ENCODE measurements at regions not wholly inside any gene's neighbourhood (a gene's known extent, or its start where the extent isn't known, plus 50 kb on each side); places are given as distances from the start of the nearest gene placed in this dataset.
"Not testable (repeated sequence)": the region's sequence is repeated elsewhere in the genome, so short reads cannot be mapped to it uniquely, and the experiment has no call there.

GRCh38 chr5:162916368-162916767 is 521.0 kb upstream of the CCNG1 start:
- peaks cover 0 to 2% (median 0%) of the 10 kb centered on the region in 3 donors for H3K4me1 Mint-ChIP-seq
- no peaks in the 10 kb centered on the region for H3K27me3 Mint-ChIP-seq
- no peaks in the 10 kb centered on the region for H3K36me3 Mint-ChIP-seq
- H3K27ac Mint-ChIP-seq: no peak overlapping the region
- no peak overlapping the region for H3K4me3 Mint-ChIP-seq
- peaks cover 0 to 12% (median 5%) of the 10 kb centered on the region in 3 donors for H3K9me3 Mint-ChIP-seq

GRCh38 chr5:162929104-162929503 is 508.3 kb upstream of the CCNG1 start:
- H3K27me3 Mint-ChIP-seq: no peaks in the 10 kb centered on the region
- peaks cover 4 to 28% (median 9%) of the 10 kb centered on the region in 3 donors for H3K9me3 Mint-ChIP-seq
- no peaks in the 10 kb centered on the region for H3K36me3 Mint-ChIP-seq
- no peaks in the 10 kb centered on the region for H3K4me1 Mint-ChIP-seq
- no peak overlapping the region for H3K4me3 Mint-ChIP-seq
- no peak overlapping the region for H3K27ac Mint-ChIP-seq

DNA sequence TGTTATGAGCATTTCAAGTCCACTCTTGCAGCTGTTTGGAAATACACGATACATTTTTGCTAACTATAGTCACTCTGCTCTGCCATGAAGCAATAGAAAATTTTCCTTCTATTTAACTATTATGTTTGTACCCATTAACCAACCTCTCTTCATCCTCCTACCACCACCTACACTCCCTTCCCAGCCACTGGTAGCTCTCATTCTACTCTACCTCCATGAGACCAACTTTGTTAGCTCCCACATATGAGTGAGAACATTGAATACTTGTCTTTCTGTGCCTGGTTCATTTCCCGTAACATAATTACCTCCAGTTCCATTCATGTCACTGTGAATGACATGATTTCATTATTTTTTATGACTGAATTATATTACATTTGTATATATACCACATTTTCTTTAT is 505.9 kb upstream of the CCNG1 start:
- Mint-ChIP-seq H3K27ac (no peak overlapping the region), H3K36me3 (no peaks in the 10 kb centered on the region), H3K4me1 (no peaks in the 10 kb centered on the region), H3K27me3 (no peaks in the 10 kb centered on the region), H3K9me3 (peaks cover 4 to 41% (median 11%) of the 10 kb centered on the region in 3 donors), H3K4me3 (no peak overlapping the region)

DNA sequence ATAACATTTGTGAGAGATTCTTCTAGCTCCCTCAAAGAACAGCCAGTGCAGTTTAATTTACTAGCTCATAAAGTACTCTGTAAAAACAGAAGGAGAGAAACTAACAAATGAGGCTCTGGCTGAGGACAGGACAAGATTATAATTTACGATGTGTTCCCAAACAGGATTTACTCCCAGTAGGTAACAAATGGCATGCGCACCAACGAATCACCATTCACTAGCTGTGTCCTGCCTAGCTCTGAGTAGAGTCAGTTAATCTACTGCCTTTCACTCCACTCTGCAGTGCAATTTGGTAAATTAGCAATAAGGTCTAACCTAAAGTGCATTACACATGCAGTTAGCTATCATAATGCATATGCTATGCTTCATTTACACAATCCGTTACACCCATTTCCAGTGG is 497.4 kb upstream of the CCNG1 start:
- Mint-ChIP-seq H3K27me3 (no peaks in the 10 kb centered on the region), H3K9me3 (peaks cover 0 to 10% (median 5%) of the 10 kb centered on the region in 3 donors), H3K4me1 (no peaks in the 10 kb centered on the region), H3K36me3 (no peaks in the 10 kb centered on the region), H3K27ac (no peak overlapping the region), H3K4me3 (no peak overlapping the region)

DNA sequence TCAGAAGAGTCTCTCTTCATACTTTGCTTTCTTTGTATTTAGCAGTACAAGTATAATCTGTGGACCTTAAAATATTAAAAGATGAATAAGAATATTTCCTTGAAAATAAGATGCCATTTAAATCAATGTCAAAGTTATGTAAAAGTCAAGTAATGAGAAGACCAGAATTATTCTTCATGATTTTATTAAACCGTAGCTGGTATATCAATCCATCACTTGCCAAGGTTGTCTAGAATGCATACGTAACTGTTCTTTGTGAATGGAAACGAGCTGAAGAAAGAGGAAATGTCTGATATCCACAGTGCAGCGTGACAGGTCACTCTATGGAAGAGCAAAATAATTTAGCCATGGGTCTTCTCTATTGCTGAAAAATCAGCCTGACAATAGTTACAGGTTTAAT is 488.7 kb upstream of the CCNG1 start:
- Mint-ChIP-seq H3K27ac (no peak overlapping the region), H3K4me1 (no peaks in the 10 kb centered on the region), H3K27me3 (no peaks in the 10 kb centered on the region), H3K36me3 (peaks cover 2% of the 10 kb centered on the region), H3K9me3 (peaks cover 4 to 7% (median 7%) of the 10 kb centered on the region in 3 donors), H3K4me3 (no peak overlapping the region)

GRCh38 chr5:162956570-162956969 is 480.8 kb upstream of the CCNG1 start:
- H3K9me3 Mint-ChIP-seq: peaks cover 3 to 9% (median 7%) of the 10 kb centered on the region in 3 donors
- no peak overlapping the region for H3K4me3 Mint-ChIP-seq
- no peaks in the 10 kb centered on the region for H3K27me3 Mint-ChIP-seq
- H3K36me3 Mint-ChIP-seq: peaks cover 2% of the 10 kb centered on the region
- no peaks in the 10 kb centered on the region for H3K4me1 Mint-ChIP-seq
- H3K27ac Mint-ChIP-seq: no peak overlapping the region

DNA sequence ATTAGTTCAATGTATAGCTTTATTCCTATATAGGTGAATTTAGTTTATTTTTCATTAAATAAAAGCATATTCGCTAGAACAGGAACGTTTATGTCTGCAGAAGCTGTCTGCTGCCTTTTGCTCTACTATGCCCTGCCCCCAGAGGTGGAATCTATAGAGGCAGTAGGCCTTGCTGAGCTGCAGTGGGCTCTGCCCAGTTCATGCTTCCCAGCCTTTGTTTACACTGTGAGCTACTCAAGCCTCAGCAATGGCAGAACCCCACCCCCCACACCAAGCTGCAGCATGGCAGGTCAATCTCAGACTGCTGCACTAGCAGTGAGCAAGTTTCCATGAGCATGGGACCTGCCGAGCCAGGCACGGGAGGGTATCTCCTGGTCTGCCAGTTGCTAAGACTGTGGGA is 473.3 kb upstream of the CCNG1 start:
- H3K4me3 Mint-ChIP-seq, H3K27me3 Mint-ChIP-seq, H3K36me3 Mint-ChIP-seq, H3K4me1 Mint-ChIP-seq, H3K27ac Mint-ChIP-seq: not testable (repeated sequence)
- H3K9me3 Mint-ChIP-seq: peaks cover 2 to 19% (median 6%) of the 10 kb centered on the region in 3 donors

DNA sequence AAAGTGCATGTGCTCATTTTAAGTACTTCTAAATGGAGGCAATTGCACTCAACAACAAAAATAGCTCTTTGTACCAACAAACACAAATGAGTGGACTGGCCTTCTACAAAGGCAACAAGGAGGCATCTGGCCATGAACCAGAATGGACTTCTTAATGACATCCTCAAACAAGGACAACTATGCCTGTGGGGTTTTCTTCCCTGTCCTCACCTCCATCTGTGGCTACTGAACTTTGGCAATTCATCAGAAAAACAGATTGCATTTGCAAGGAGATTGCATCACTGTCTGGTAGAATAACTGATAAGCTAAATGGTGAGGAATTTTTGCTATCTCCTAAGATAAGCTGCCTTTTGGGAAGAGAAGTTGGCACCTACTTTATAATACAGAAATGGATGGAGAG is 447.3 kb upstream of the CCNG1 start:
- Mint-ChIP-seq H3K4me3 (no peak overlapping the region), H3K4me1 (no peaks in the 10 kb centered on the region), H3K36me3 (no peaks in the 10 kb centered on the region), H3K27ac (no peak overlapping the region), H3K9me3 (peaks cover 0 to 4% (median 2%) of the 10 kb centered on the region in 3 donors), H3K27me3 (no peaks in the 10 kb centered on the region)

- no peak overlapping the region for H3K4me3 Mint-ChIP-seq
- no peak overlapping the region for H3K27ac Mint-ChIP-seq
- no peaks in the 10 kb centered on the region for H3K4me1 Mint-ChIP-seq
- no peaks in the 10 kb centered on the region for H3K27me3 Mint-ChIP-seq
- no peaks in the 10 kb centered on the region for H3K36me3 Mint-ChIP-seq
- H3K9me3 Mint-ChIP-seq: peaks cover 0 to 4% (median 2%) of the 10 kb centered on the region in 3 donors
Observed at GRCh38 chr5:162990856-162991497, 446.4 kb upstream of the CCNG1 start.

- Mint-ChIP-seq H3K9me3 (peaks cover 0 to 6% (median 2%) of the 10 kb centered on the region in 3 donors), H3K4me1 (no peaks in the 10 kb centered on the region), H3K4me3 (no peak overlapping the region), H3K36me3 (no peaks in the 10 kb centered on the region), H3K27ac (no peak overlapping the region), H3K27me3 (no peaks in the 10 kb centered on the region)
Observed at GRCh38 chr5:162995568-162995967, 441.8 kb upstream of the CCNG1 start.

DNA sequence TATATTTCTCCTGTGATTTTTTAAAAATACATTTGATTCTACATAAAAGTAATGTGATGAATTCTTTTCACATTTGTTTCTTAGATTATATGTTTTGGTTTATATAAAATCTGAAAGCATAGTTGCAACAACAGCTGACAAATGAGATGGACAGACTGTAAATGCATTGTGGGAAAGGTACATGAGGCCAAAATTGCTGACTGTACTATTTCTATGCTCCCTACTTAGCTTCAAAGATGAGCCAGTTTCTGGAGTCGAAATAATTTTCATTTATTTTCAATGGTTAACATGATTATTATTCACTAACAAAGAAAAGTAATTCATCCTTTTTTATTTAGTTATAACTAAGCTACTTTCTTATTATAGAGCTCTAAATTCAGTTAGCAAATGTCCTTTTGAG is 441.3 kb upstream of the CCNG1 start:
- no peaks in the 10 kb centered on the region for H3K27me3 Mint-ChIP-seq
- H3K36me3 Mint-ChIP-seq: no peaks in the 10 kb centered on the region
- peaks cover 0 to 6% (median 2%) of the 10 kb centered on the region in 3 donors for H3K9me3 Mint-ChIP-seq
- no peak overlapping the region for H3K27ac Mint-ChIP-seq
- H3K4me1 Mint-ChIP-seq: no peaks in the 10 kb centered on the region
- no peak overlapping the region for H3K4me3 Mint-ChIP-seq

DNA sequence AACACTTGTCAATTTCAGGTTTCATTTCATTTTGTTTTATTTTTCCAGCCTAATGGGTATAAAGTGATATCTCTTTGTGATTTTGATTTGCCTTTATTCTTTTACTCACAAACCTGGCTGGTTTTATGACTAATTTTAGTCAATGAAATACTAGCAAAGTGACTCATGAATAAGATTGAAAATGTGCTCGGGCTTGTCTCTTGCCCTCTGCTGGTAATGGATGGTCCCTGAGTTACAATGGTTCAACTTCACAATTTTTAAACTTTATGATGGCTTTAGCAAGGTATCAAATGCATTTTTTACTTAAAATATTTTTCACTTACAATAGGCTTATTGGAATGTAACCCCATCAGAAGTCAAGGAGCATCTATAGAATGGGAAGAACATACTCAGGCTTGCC is 431.4 kb upstream of the CCNG1 start:
- Mint-ChIP-seq H3K9me3 (peaks cover 0 to 3% (median 1%) of the 10 kb centered on the region in 3 donors), H3K36me3 (no peaks in the 10 kb centered on the region), H3K4me3 (no peak overlapping the region), H3K27me3 (no peaks in the 10 kb centered on the region), H3K4me1 (no peaks in the 10 kb centered on the region), H3K27ac (no peak overlapping the region)

- H3K27me3 Mint-ChIP-seq: no peaks in the 10 kb centered on the region
- peaks cover 0 to 4% (median 3%) of the 10 kb centered on the region in 3 donors for H3K9me3 Mint-ChIP-seq
- no peak overlapping the region for H3K27ac Mint-ChIP-seq
- H3K36me3 Mint-ChIP-seq: no peaks in the 10 kb centered on the region
- H3K4me1 Mint-ChIP-seq: no peaks in the 10 kb centered on the region
- H3K4me3 Mint-ChIP-seq: no peak overlapping the region
Observed at GRCh38 chr5:163022582-163023128, 414.7 kb upstream of the CCNG1 start.

DNA sequence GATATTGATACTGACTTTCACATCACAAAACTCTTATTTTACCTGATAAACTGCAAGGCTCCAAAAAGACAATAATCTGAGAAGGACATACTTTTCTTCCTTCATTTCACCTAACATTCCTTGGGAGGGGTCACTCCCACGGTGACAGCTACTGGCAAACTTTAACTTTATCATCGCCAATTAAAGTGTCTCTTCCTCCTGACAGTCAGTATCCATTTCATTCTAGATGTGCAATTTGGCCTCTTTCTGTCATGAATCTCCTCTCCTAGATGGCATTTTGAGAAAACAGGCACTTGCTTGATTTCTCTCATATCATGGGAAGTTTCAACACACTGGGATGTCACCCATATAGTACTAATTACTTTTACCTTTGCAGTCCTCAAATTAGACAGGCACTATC is 413.5 kb upstream of the CCNG1 start:
- Mint-ChIP-seq H3K4me3 (no peak overlapping the region), H3K36me3 (no peaks in the 10 kb centered on the region), H3K27ac (no peak overlapping the region), H3K4me1 (no peaks in the 10 kb centered on the region), H3K27me3 (no peaks in the 10 kb centered on the region), H3K9me3 (peaks cover 0 to 4% (median 0%) of the 10 kb centered on the region in 3 donors)

- Mint-ChIP-seq H3K27ac (no peak overlapping the region), H3K27me3 (no peaks in the 10 kb centered on the region), H3K4me1 (no peaks in the 10 kb centered on the region), H3K9me3 (peaks cover 0 to 4% (median 0%) of the 10 kb centered on the region in 3 donors), H3K4me3 (no peak overlapping the region), H3K36me3 (no peaks in the 10 kb centered on the region)
Observed at GRCh38 chr5:163024936-163025335, 412.5 kb upstream of the CCNG1 start.

DNA sequence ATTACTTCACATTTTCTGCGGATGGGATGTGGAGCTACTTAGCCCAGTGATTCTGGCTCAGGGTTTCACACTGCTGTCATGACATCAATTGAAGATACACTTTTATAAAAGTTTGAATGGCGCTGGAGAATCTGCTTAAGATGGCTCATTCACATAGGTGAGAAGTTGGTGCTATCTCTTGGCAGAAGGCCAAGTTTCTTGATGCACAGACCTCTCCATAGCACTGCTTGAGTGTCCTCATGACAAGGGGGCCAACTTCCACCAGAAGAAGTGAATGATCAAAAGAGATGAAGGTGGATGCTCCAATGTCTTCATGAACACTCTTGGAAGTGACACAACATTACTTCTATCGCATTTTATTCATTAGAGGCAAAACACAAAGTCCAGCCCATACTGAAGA is 403.7 kb upstream of the CCNG1 start:
- H3K4me3 Mint-ChIP-seq: no peak overlapping the region
- no peaks in the 10 kb centered on the region for H3K27me3 Mint-ChIP-seq
- no peak overlapping the region for H3K27ac Mint-ChIP-seq
- H3K9me3 Mint-ChIP-seq: peaks cover 0 to 7% (median under 1%) of the 10 kb centered on the region in 3 donors
- H3K4me1 Mint-ChIP-seq: no peaks in the 10 kb centered on the region
- H3K36me3 Mint-ChIP-seq: no peaks in the 10 kb centered on the region

All from IgD-negative memory B cell (primary cell).